IMR-90 (cell line): ENCODE measurements at regions not wholly inside any gene's neighbourhood (a gene's known extent, or its start where the extent isn't known, plus 50 kb on each side); places are given as distances from the start of the nearest gene placed in this dataset.

Source experiments
- BHLHE40 ChIP-seq: fragments of 150-350 bp; IDR thresholded peaks from 2 replicates; pipeline ENCODE4 v1.6.1; 2016; ENCODE audit warnings: mild to moderate bottlenecking, low read depth, low read length
- CHD1 ChIP-seq: IDR thresholded peaks from 2 replicates; pipeline ENCODE4 v1.6.1; 2012; ENCODE audit warnings: low read depth, low read length, improper control_type of control experiment
- MAFK ChIP-seq: IDR thresholded peaks from 2 replicates; pipeline ENCODE4 v1.6.1; 2012; ENCODE audit warnings: low read depth, low read length, improper control_type of control experiment
- MAZ ChIP-seq: IDR thresholded peaks from 2 replicates; pipeline ENCODE4 v1.6.1; 2012; ENCODE audit warnings: low read depth, mild to moderate bottlenecking, low read length, improper control_type of control experiment, moderate library complexity, borderline replicate concordance
- MXI1 ChIP-seq: IDR thresholded peaks from 2 replicates; pipeline ENCODE4 v1.6.1; 2012; ENCODE audit warnings: low read depth, mild to moderate bottlenecking, low read length, moderate library complexity, borderline replicate concordance
- NFE2L2 ChIP-seq: fragments of 150-350 bp; IDR thresholded peaks from 2 replicates; pipeline ENCODE4 v1.6.1; 2016; ENCODE audit warnings: low read depth, mild to moderate bottlenecking, low read length
- POLR2A ChIP-seq: IDR thresholded peaks from 2 replicates; pipeline ENCODE4 v1.6.1; 2012; ENCODE audit warnings: mild to moderate bottlenecking, low read depth, low read length
- RFX5 ChIP-seq: IDR thresholded peaks from 2 replicates; pipeline ENCODE4 v1.8.0; 2012; ENCODE audit warnings: low read depth, mild to moderate bottlenecking, low read length, moderate library complexity
- SMC3 ChIP-seq: fragments of 150-350 bp; IDR thresholded peaks from 2 replicates; pipeline ENCODE4 v1.6.1; 2016; ENCODE audit warnings: low read depth, mild to moderate bottlenecking, antibody characterized with exemption, low read length, moderate library complexity
- TF ChIP-seq, protein P1 (sequence below): fragments of 150-350 bp; IDR thresholded peaks from 2 replicates; pipeline ENCODE4 v1.6.1; 2016; ENCODE audit warnings: low read depth, mild to moderate bottlenecking, low read length, moderate library complexity, borderline replicate concordance
- TF ChIP-seq, protein P2 (sequence below): conservative IDR thresholded peaks from 2 replicates; pipeline ENCODE4 v1.5.1; 2012; ENCODE audit warnings: mild to moderate bottlenecking, low read depth, low read length, improper control_type of control experiment

DNA sequence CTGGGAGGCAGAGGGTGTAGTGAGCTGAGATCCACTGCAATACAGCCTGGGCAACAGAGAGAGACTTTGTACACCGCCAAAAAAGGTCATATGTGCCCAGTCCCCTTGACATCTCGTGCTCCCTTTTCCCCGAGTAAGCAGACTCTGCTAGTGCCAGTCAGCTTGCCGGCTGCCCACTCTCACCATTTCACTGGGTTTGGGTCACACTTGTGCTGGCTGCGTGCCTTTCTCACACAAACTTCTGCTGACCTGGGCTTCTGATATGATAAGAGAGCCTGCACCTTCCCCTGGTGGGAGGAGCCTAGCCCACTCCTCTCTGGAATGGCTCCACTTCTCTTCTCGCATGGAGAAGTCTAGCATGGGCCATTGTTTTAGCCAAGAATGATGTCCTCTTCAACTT is 53.4 kb downstream of the MPP7 start:
- TF ChIP-seq MXI1 (no peak), MAFK (no peak), CHD1 (no peak), BHLHE40 (no peak), POLR2A (no peak), MAZ (no peak), SMC3 (no peak), RFX5 (no peak), NFE2L2 (no peak)
- TF ChIP-seq, protein P1, sequence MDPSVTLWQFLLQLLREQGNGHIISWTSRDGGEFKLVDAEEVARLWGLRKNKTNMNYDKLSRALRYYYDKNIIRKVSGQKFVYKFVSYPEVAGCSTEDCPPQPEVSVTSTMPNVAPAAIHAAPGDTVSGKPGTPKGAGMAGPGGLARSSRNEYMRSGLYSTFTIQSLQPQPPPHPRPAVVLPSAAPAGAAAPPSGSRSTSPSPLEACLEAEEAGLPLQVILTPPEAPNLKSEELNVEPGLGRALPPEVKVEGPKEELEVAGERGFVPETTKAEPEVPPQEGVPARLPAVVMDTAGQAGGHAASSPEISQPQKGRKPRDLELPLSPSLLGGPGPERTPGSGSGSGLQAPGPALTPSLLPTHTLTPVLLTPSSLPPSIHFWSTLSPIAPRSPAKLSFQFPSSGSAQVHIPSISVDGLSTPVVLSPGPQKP: no peak
- TF ChIP-seq, protein P2, sequence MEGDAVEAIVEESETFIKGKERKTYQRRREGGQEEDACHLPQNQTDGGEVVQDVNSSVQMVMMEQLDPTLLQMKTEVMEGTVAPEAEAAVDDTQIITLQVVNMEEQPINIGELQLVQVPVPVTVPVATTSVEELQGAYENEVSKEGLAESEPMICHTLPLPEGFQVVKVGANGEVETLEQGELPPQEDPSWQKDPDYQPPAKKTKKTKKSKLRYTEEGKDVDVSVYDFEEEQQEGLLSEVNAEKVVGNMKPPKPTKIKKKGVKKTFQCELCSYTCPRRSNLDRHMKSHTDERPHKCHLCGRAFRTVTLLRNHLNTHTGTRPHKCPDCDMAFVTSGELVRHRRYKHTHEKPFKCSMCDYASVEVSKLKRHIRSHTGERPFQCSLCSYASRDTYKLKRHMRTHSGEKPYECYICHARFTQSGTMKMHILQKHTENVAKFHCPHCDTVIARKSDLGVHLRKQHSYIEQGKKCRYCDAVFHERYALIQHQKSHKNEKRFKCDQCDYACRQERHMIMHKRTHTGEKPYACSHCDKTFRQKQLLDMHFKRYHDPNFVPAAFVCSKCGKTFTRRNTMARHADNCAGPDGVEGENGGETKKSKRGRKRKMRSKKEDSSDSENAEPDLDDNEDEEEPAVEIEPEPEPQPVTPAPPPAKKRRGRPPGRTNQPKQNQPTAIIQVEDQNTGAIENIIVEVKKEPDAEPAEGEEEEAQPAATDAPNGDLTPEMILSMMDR: no peak
